GM23338 (cell line): ENCODE measurements at regions not wholly inside any gene's neighbourhood (a gene's known extent, or its start where the extent isn't known, plus 50 kb on each side); places are given as distances from the start of the nearest gene placed in this dataset.

Experiments used
- CREB1 ChIP-seq: fragments of 250-450 bp; sonication (Bioruptor Pico); IDR thresholded peaks from 2 replicates; pipeline ENCODE4 v1.5.0; 2020; ENCODE audit warnings: low read depth, mild to moderate bottlenecking, moderate library complexity
- CTCF ChIP-seq, 2 experiments: fragments of 200-600 bp in 1 of 2; sonication (generic) in 1 of 2; conservative IDR thresholded peaks; 2 replicates each; pipeline versions ENCODE4 v1.5.1 to v1.6.1; 2016 to 2017; ENCODE audit warnings: antibody characterized with exemption in 2 of 2, low read depth in 2 of 2, mild to moderate bottlenecking in 2 of 2, moderate library complexity in 1 of 2
- ETS1 ChIP-seq: IDR thresholded peaks from 2 replicates; pipeline ENCODE4 v1.6.1; 2016; ENCODE audit warnings: antibody characterized with exemption
- EZH2 ChIP-seq: fragments of 200-600 bp; sonication (generic); IDR thresholded peaks from one replicate; pipeline ENCODE4 v1.8.0; 2017; ENCODE audit warnings: antibody characterized with exemption, mild to moderate bottlenecking, low read depth; ENCODE audit not compliant: unreplicated experiment
- EZH2phosphoT487 ChIP-seq: fragments of 200-600 bp; sonication (generic); IDR thresholded peaks from one replicate; pipeline ENCODE4 v1.8.1; 2018; ENCODE audit warnings: antibody characterized with exemption; ENCODE audit not compliant: unreplicated experiment
- JUNB ChIP-seq: IDR thresholded peaks from one replicate; pipeline ENCODE4 v1.6.1; 2016; ENCODE audit warnings: antibody characterized with exemption; ENCODE audit not compliant: unreplicated experiment
- NANOG ChIP-seq: IDR thresholded peaks from 2 replicates; pipeline ENCODE4 v1.6.1; 2016; ENCODE audit warnings: antibody characterized with exemption, borderline replicate concordance
- POLR2AphosphoS5 ChIP-seq: IDR thresholded peaks from 2 replicates; pipeline ENCODE4 v1.6.1; 2016; ENCODE audit warnings: antibody characterized with exemption, low read depth
- REST ChIP-seq: IDR thresholded peaks from one replicate; pipeline ENCODE4 v1.6.1; 2018; ENCODE audit warnings: antibody characterized with exemption; ENCODE audit not compliant: unreplicated experiment

GRCh38 chr12:30104971-30105370 is 321.2 kb upstream of the TMTC1 start:
- no peak for TF ChIP-seq CTCF (conservative IDR thresholded peaks at IDR 0.05; ENCODE audit: low read depth in 2 of 2)
- TF ChIP-seq EZH2phosphoT487, result no peak
- no peak for TF ChIP-seq REST
- TF ChIP-seq ETS1, result no peak
- TF ChIP-seq EZH2, result no peak
- no peak for TF ChIP-seq POLR2AphosphoS5
- TF ChIP-seq NANOG, result no peak
- TF ChIP-seq JUNB, result no peak
- TF ChIP-seq CREB1 (CRISPR knock-in tag), result no peak
